Kidney (tissue), 13 donors: ENCODE measurements at regions not wholly inside any gene's neighbourhood (a gene's known extent, or its start where the extent isn't known, plus 50 kb on each side); places are given as distances from the start of the nearest gene placed in this dataset.
"Not testable (repeated sequence)": the region's sequence is repeated elsewhere in the genome, so short reads cannot be mapped to it uniquely, and the experiment has no call there.

Experiments used
- DNase-seq, 5 donors: peaks; one replicate each; pipeline ENCODE4 v3.0.0-alpha.2; 2013 to 2020
- FAIRE-seq: peaks from 2 replicates; lab custom pipeline; 2012; peaks lifted over from hg19 to GRCh38; lab: Jason Lieb, UNC
- H3K27ac ChIP-seq, 2 donors: one replicate each; pipeline ENCODE4 v1.7.0; 2013; ENCODE audit warnings: low read depth in 2 of 2, low read length in 2 of 2, inconsistent platforms in 1 of 2
- H3K27me3 ChIP-seq: one replicate; pipeline ENCODE4 v1.7.1; 2013; ENCODE audit warnings: low read length, inconsistent platforms; ENCODE audit not compliant: control insufficient read depth, insufficient read depth
- H3K36me3 ChIP-seq, 3 donors: one replicate each; pipeline versions ENCODE4 v1.7.0 to v1.7.1; 2013; ENCODE audit warnings: low read length in 3 of 3, control low read depth in 1 of 3, inconsistent platforms in 1 of 3; ENCODE audit not compliant: insufficient read depth in 3 of 3, control insufficient read depth in 2 of 3
- H3K4me1 ChIP-seq, 3 donors: one replicate each; pipeline versions ENCODE4 v1.7.0 to v1.7.1; 2013; ENCODE audit warnings: low read length in 3 of 3, inconsistent platforms in 1 of 3, low read depth in 1 of 3; ENCODE audit not compliant: control insufficient read depth in 2 of 3, insufficient read depth in 2 of 3
- H3K4me3 ChIP-seq, 3 donors: one replicate each; pipeline versions ENCODE4 v1.7.0 to v1.8.1; 2013; ENCODE audit warnings: low read length in 3 of 3, control low read depth in 1 of 3, inconsistent platforms in 1 of 3
- H3K9ac ChIP-seq, 3 donors: one replicate each; pipeline versions ENCODE4 v1.7.0 to v1.7.1; 2013; ENCODE audit warnings: low read length in 3 of 3, control low read depth in 1 of 3, inconsistent platforms in 1 of 3
- H3K9me3 ChIP-seq, 3 donors: one replicate each; pipeline versions ENCODE4 v1.7.0 to v1.7.1; 2013; ENCODE audit warnings: low read length in 3 of 3, control low read depth in 1 of 3, inconsistent platforms in 1 of 3; ENCODE audit not compliant: control insufficient read depth in 2 of 3, insufficient read depth in 1 of 3
- intact Hi-C: fragments of 100-400 bp; cut with DNase I; formaldehyde crosslinking; loops from one replicate; pipeline ENCODE4 v1.11.1; 2022
- TF ChIP-seq, protein P1 (sequence below): IDR thresholded peaks from 3 replicates; pipeline ENCODE4 v1.5.1; 2012; ENCODE audit warnings: mild to moderate bottlenecking, moderate library complexity, borderline replicate concordance; ENCODE audit not compliant: insufficient read depth; ENCODE audit errors: extremely low read depth
- donor health status: control.
- donor health status: control.
- donor health status: control.
- donor health status: control.
- donor health status: control.
- donor health status: DM: yes; HTN: yes; CAD: no.
- donor health status: Normal renal cell carcinoma (clear cell type).

GRCh38 chr6:144675231-144675861, 390.2 kb downstream of the UTRN start:
- intact Hi-C loops: no loop called here
- Histone ChIP-seq H3K4me3 (no peak overlapping the region), H3K9ac (no peak overlapping the region), H3K4me1 (peaks cover 0 to 5% (median 0%) of the 10 kb centered on the region in 3 donors), H3K9me3 (peaks cover 0 to 16% (median 1%) of the 10 kb centered on the region in 3 donors), H3K36me3 (no peaks in the 10 kb centered on the region), H3K27me3 (no peaks in the 10 kb centered on the region), H3K27ac (no peak overlapping the region)
- TF ChIP-seq, protein P1, sequence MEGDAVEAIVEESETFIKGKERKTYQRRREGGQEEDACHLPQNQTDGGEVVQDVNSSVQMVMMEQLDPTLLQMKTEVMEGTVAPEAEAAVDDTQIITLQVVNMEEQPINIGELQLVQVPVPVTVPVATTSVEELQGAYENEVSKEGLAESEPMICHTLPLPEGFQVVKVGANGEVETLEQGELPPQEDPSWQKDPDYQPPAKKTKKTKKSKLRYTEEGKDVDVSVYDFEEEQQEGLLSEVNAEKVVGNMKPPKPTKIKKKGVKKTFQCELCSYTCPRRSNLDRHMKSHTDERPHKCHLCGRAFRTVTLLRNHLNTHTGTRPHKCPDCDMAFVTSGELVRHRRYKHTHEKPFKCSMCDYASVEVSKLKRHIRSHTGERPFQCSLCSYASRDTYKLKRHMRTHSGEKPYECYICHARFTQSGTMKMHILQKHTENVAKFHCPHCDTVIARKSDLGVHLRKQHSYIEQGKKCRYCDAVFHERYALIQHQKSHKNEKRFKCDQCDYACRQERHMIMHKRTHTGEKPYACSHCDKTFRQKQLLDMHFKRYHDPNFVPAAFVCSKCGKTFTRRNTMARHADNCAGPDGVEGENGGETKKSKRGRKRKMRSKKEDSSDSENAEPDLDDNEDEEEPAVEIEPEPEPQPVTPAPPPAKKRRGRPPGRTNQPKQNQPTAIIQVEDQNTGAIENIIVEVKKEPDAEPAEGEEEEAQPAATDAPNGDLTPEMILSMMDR: no peak
- no peak for FAIRE-seq
- DNase-seq: no peak

DNA sequence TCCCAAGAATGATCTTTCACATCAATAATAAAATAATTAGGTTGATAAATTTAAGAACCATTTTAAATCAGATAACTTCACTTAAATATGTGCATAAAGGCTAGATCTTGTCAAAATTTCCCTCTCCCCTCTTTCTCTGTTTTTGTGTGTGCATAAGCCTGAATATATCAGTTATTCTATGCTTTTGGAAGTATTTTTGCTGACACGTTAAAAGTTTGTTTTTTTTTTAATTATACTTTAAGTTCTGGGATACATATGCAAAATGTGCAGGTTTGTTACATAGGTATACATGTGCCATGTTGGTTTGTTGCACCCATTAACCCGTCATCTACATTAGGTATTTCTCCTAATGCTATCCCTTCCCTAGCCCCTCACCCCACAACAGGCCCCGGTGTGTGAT, 391.2 kb downstream of the UTRN start:
- DNase-seq, H3K4me3 ChIP-seq, H3K36me3 ChIP-seq, H3K27me3 ChIP-seq, H3K9ac ChIP-seq, intact Hi-C loops, H3K4me1 ChIP-seq, H3K27ac ChIP-seq, FAIRE-seq: not testable (repeated sequence)
- H3K9me3 ChIP-seq: peaks cover 0 to 14% (median 1%) of the 10 kb centered on the region in 3 donors

- H3K9me3 ChIP-seq, FAIRE-seq, H3K4me1 ChIP-seq, H3K27ac ChIP-seq, H3K27me3 ChIP-seq, H3K4me3 ChIP-seq, intact Hi-C loops, DNase-seq, H3K36me3 ChIP-seq, H3K9ac ChIP-seq: not testable (repeated sequence)
Observed at GRCh38 chr6:144677263-144677662, 392.1 kb downstream of the UTRN start.

DNA sequence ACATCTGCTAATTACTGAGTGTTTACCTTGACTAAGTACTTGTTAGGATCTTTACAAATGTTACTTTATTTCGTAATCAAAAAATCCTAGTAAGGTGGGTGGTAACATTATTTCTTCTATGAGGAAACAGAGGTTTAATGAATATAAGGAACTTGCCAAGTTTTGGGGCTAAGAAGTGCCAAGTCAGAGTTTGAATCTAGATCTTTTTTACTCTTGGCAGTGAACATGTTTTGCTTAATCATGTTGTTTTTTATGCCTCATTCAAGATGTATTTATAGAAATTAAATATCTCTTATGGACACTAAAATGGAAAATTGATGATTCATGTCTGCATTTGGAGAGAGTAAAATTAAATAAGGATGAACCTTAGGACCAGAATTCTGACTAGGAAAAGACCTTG, 393.7 kb downstream of the UTRN start:
- H3K36me3 ChIP-seq: peaks cover 0 to 3% (median 0%) of the 10 kb centered on the region in 3 donors
- no peaks in the 10 kb centered on the region for H3K27me3 ChIP-seq
- TF ChIP-seq, protein P1: no peak
- no peak overlapping the region for H3K9ac ChIP-seq
- H3K27ac ChIP-seq: no peak overlapping the region
- no peak overlapping the region for H3K4me3 ChIP-seq
- intact Hi-C loops: no loop called here
- H3K4me1 ChIP-seq: peaks cover 0 to 5% (median 0%) of the 10 kb centered on the region in 3 donors
- FAIRE-seq: no peak
- H3K9me3 ChIP-seq: peaks cover 0 to 2% (median 0%) of the 10 kb centered on the region in 3 donors
- DNase-seq: no peak
